Stimulated activated CD8-positive, alpha-beta memory T cell treated with anti-CD3 and anti-CD28 coated beads, Interleukin-2, amount 100 ng/mL, for 1 hour (primary cell): ENCODE measurements at regions not wholly inside any gene's neighbourhood (a gene's known extent, or its start where the extent isn't known, plus 50 kb on each side); places are given as distances from the start of the nearest gene placed in this dataset.

Source experiments
- DNase-seq, 2 donors: peaks; one replicate each; pipeline ENCODE4 v3.0.0-alpha.2; 2020; ENCODE audit warnings: low read depth in 2 of 2

DNA sequence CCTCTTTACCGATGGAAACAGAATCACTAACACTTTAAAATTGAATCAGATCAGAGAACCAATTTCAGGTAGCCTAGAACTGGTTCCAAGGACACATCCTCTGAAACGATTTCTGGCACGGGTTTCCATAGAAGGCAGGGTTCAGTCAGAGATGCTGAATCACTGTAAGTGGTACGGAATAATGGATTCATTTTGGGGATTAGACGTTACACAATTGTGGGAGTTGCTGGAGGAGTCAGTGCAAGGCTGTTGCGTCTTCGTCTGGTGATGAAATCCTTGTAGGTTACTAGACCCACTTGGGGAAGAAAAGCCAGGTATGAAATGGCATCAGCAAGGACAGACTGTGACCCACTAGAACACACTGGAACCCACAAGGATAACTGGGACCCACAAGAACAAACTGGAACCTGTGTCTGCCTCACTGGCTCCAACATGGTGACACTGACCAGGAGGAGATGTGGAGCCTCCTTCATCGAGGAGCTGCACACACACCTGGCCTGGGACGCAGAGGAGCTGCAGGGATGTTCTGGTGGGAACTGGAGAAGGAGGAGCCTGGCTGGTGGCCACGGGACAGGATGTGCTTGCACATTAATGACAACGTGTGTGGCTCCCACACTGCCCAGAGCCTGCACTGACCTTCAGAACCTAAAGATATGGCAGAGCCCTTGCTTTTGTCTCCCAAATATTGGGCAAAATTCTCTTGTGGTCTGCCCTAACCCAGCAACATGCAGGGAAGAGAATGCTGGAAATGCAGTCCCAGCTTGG, 105.1 kb downstream of the TRAPPC11 start:
- DNase-seq, result no peak

GRCh38 chr4:183765251-183765911, 106.3 kb downstream of the TRAPPC11 start:
- no peak for DNase-seq

- DNase-seq, result no peak
Measured at GRCh38 chr4:183766140-183766539, 107.0 kb downstream of the TRAPPC11 start.

DNA sequence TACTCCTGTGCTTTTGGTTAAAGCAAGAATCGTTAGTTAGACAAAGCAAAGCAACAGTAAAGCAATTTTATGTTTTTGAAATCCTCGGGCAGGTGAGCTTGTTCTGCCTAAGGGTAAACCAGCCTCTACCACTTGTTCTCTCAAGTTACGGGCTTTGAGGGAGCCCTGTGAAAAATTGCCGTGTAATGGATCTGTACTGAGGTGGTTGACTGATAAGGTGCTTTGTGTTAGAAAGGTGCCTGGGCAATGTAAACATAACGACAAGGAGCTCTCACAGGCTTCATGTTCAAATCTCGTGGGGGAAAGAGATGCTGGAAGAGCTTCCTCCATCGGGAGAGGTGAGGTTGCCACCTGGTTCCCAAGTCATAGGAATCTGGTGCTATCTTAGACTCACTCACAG, 111.8 kb downstream of the TRAPPC11 start:
- DNase-seq, result no peak

DNA sequence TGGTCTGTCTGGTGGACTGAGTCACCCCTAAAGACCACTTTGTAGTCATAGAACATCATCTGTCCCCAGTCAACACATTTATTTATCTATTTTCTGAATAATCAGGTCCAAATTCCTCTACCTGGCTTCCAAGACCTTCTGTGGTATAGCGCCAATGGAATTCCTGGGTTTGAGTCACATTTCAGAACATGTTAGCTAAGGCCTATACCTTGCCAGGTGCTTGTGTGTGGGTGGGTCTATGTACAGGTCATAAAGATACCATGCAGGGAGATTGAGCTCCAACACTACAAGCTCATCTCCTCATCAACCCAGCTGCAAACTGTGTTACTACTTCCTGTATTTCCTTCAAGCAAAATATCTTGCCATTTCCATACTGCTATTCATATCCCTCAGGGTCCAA, 113.3 kb downstream of the TRAPPC11 start:
- DNase-seq, result no peak

DNA sequence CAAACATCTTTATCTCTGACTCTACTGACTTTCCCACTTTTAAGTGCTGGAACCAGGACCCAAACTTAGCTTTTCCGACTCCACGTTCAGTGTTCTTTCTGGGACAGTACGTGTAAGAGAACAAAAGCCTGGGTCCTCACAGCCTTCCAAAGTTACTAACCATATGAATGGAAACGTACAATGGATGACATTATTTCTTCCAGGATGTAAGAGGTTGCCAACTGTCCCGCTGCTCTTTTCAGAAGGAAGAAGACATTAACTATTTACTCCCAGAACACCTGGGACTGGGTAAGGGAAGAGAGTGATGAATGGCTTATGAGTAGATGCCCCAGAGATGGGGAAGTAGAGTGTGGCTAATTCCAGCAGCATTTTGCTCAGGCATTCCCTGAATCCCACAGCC, 114.7 kb downstream of the TRAPPC11 start:
- DNase-seq, result no peak

GRCh38 chr4:183783306-183783705, 121.8 kb upstream of the STOX2 start:
- no peak for DNase-seq

- DNase-seq, result no peak
Measured at GRCh38 chr4:183783991-183784553, 121.0 kb upstream of the STOX2 start.

- DNase-seq, result no peak
Measured at GRCh38 chr4:183788308-183788905, 116.7 kb upstream of the STOX2 start.

GRCh38 chr4:183789657-183790056, 115.5 kb upstream of the STOX2 start:
- DNase-seq, result no peak

DNA sequence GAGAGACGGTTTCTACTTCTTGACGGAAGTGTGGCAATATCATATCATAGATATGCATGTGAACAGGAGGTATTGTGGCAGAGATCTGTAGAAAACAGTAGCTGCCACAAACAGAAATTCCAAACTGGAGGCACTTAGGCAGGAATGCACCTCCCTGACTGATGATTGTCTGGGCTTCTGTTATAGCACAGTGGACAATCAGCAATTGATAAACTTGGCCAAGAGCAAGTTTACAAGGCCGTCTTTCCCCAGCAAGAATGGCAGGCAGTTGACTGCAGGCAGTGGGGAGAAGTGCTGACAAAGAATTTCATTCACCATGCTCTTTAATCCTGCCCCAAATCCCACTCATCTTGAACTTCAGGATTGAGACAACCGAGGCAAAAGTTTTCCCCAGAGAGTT, 114.4 kb upstream of the STOX2 start:
- DNase-seq, result no peak

DNA sequence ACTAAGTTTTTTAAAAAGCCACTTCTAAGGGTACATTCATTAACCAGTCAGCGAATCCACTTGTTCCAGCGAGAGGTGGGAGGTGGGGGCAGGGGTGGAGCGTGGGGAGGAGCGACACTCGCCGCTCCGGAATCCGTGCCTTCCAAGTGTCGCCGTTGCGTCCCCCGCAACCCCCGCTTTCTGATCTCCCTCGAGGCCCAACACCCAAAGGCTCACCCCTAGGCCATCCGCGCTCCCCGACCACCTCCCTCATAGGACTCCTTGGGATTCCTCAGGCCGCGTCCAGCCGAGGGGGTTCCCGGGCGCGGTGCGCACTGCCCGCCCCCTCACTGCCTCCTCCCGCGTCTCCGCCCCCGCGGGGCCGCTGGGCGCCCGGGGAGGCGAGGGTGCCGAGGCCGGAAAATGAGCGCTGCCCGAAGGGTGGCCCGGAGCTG, 108.1 kb upstream of the STOX2 start:
- DNase-seq, result no peak

DNA sequence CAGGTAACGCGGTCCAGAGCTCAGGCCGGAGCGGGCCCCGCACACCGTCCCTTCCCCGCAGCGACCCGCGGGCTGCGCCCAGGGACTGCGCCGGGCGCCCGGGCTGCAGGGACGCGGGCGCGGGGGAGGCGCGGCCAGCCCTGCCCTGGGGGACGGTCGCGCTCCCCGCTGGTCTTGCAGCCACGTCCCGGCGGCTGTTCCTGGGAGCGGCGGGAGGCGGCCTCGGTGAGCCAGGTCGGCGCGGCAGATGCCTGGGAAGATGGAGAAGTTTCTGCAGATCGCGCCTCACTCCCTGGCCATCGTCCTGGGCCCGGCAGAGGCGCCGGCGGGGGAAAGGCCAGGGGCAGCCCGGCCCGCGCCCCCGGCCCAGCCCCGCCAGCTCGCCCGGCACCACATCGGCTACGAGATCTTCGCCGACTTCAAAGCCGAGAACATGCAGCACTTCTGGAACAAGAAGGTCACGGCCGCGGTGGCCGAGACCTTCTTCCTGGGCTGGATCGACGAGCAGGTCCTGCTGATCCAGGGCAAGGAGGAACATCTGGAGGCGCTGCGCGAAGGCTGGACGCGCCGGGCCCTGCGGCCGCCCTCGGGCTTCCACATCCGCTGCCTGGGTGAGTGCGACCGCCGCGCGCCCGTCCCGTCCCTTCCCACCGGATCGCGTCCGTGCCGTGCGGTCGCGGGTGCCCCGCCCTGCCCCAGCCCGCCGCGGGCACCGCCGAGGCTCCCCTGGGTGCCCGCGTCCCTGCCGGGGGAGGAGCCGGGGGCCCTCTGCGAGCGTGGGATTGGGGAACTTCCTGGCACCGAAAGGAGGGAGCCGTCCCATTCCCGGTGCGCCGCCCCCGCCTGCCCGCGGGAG, 107.4 kb upstream of the STOX2 start:
- no peak for DNase-seq

GRCh38 chr4:183798301-183799253, 106.5 kb upstream of the STOX2 start:
- no peak for DNase-seq

DNA sequence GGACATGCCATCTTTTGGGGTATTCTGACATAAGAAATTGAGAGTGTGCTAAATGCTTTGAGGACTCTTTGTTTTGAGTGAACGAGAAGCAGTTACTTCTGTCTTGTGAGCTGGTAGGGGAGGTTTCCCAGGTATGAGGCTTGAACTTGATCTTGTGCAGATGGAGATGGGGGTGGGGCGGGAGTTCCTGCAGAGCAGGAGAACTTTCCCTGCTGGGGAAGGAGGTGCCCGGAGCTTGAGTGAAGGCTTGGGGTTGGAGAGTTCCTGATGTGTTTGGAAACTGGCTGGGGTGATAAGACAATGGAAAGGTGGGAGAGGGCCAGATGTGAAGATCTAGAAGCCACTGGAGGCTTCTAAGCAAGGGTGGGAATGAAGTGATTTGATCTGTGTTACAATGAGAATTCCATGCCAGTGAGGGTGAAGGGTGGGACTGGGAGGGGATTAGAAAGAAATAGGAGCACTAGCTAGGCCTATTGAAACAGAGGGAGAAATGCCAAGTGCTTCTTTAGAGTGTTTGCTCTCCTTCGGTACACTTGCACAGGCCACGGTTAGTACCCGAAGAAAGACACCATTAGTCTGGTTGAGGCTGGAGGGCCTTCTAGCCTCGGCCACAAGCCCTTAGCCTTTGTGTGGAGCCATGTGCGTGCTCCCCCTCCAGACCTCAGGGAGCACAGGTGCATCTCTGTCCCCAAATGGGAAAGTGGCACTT, 103.5 kb upstream of the STOX2 start:
- DNase-seq, result no peak

GRCh38 chr4:183806341-183806740, 98.8 kb upstream of the STOX2 start:
- DNase-seq, result no peak

DNA sequence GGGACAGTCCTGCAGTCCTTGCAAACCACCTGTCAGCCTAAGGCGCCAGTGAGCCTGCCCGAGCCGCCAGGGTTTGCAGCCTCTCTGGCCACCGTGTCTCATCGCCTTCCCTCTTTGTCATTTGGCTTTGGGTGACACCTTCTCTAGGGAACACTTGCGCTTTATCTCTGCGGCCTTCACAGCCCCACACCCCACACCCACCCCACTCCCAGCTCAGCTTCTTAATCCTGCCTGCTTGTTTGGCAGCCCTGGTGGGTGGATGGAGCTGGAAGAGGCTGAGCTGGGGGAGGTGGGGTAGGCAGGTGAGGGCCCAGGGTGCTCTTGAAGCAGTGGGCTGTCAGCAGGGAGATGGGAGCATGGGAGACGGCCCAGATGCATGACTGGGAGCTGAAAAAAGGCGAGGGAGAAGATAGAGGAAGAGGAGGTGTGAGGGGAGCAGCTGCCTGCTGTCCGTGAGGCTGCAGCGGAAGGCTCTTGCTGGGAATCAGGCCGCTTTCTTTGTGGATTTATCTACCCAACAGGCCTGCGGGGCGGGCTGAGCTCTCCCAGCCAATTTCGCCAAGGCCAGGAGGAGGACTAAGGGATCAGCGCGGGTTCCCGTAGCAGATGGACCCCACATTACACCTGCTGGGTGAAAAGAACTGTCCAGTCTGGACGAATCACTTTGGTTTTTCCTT, 97.5 kb upstream of the STOX2 start:
- no peak for DNase-seq

GRCh38 chr4:183808097-183808456, 97.0 kb upstream of the STOX2 start:
- no peak for DNase-seq

GRCh38 chr4:183812567-183812966, 92.5 kb upstream of the STOX2 start:
- DNase-seq, result no peak

- no peak for DNase-seq
Measured at GRCh38 chr4:183814461-183814860, 90.6 kb upstream of the STOX2 start.
